Neuronal stem cell (in vitro differentiated cells): ENCODE measurements at regions not wholly inside any gene's neighbourhood (a gene's known extent, or its start where the extent isn't known, plus 50 kb on each side); places are given as distances from the start of the nearest gene placed in this dataset.
"Not testable (repeated sequence)": the region's sequence is repeated elsewhere in the genome, so short reads cannot be mapped to it uniquely, and the experiment has no call there.

Source experiments
- DNase-seq: peaks from one replicate; pipeline ENCODE4 v3.0.0-alpha.2; 2013; ENCODE audit warnings: low spot score
- H2AFZ ChIP-seq: one replicate; pipeline ENCODE4 v1.6.1; 2013; ENCODE audit warnings: mild to moderate bottlenecking, low read length, inconsistent platforms
- H2AK5ac ChIP-seq: 2 replicates; pipeline ENCODE4 v1.6.1; 2013; ENCODE audit warnings: low read depth, mild to moderate bottlenecking, inconsistent platforms, low read length, moderate library complexity, mixed read lengths
- H2BK120ac ChIP-seq: 2 replicates; pipeline ENCODE4 v1.6.1; 2013; ENCODE audit warnings: low read depth, mild to moderate bottlenecking, inconsistent platforms, low read length, moderate library complexity, mixed read lengths
- H2BK12ac ChIP-seq: one replicate; pipeline ENCODE4 v1.6.1; 2013; ENCODE audit warnings: low read length, inconsistent platforms
- H2BK15ac ChIP-seq: 2 replicates; pipeline ENCODE4 v1.6.1; 2013; ENCODE audit warnings: mild to moderate bottlenecking, low read length, inconsistent platforms, mixed read lengths
- H2BK5ac ChIP-seq: one replicate; pipeline ENCODE4 v1.6.1; 2013; ENCODE audit warnings: inconsistent platforms, mild to moderate bottlenecking, low read length, moderate library complexity
- H3K14ac ChIP-seq: one replicate; pipeline ENCODE4 v1.6.1; 2013; ENCODE audit warnings: low read length, inconsistent platforms
- H3K18ac ChIP-seq: 2 replicates; pipeline ENCODE4 v1.6.1; 2013; ENCODE audit warnings: low read length, inconsistent platforms
- H3K23ac ChIP-seq: 2 replicates; pipeline ENCODE4 v1.6.1; 2013; ENCODE audit warnings: low read depth, mild to moderate bottlenecking, mixed read lengths, low read length, inconsistent platforms; ENCODE audit not compliant: poor library complexity
- H3K27ac ChIP-seq: replicated peaks from 3 replicates; pipeline ENCODE4 v1.5.1; 2013; ENCODE audit warnings: low read length, inconsistent platforms
- H3K27me3 ChIP-seq, 3 experiments: 2 replicates each; pipeline ENCODE4 v1.6.1; 2013; ENCODE audit warnings: low read length in 3 of 3, mild to moderate bottlenecking in 2 of 3, inconsistent platforms in 1 of 3, low read depth in 1 of 3, mixed read lengths in 1 of 3, moderate library complexity in 1 of 3; ENCODE audit not compliant: control insufficient read depth in 3 of 3, insufficient read depth in 3 of 3
- H3K36me3 ChIP-seq, 2 donors: replicated peaks in 1 of 2; 2 replicates each; pipeline ENCODE4 v1.6.1; 2013; ENCODE audit warnings: low read length in 2 of 2; ENCODE audit not compliant: control insufficient read depth in 2 of 2, insufficient read depth in 2 of 2
- H3K4ac ChIP-seq: 2 replicates; pipeline ENCODE4 v1.6.1; 2013; ENCODE audit warnings: inconsistent platforms, mild to moderate bottlenecking, low read length, moderate library complexity
- H3K4me1 ChIP-seq, 2 donors: 1 replicate in 1 of 2; 2 replicates in 1 of 2; pipeline ENCODE4 v1.6.1; 2013; ENCODE audit warnings: low read length in 2 of 2, low read depth in 1 of 2; ENCODE audit not compliant: control insufficient read depth in 2 of 2, insufficient read depth in 1 of 2
- H3K4me2 ChIP-seq: one replicate; pipeline ENCODE4 v1.6.1; 2013; ENCODE audit warnings: mild to moderate bottlenecking, low read length, inconsistent platforms; ENCODE audit not compliant: insufficient read depth, poor library complexity, severe bottlenecking
- H3K4me3 ChIP-seq, 2 donors: 2 replicates each; pipeline ENCODE4 v1.5.1; 2013; ENCODE audit warnings: low read length in 2 of 2, mild to moderate bottlenecking in 2 of 2, inconsistent platforms in 1 of 2, moderate library complexity in 1 of 2
- H3K79me1 ChIP-seq: one replicate; pipeline ENCODE4 v1.6.1; 2013; ENCODE audit warnings: low read depth, mild to moderate bottlenecking, inconsistent platforms, low read length, moderate library complexity
- H3K9ac ChIP-seq: one replicate; pipeline ENCODE4 v1.6.1; 2013; ENCODE audit warnings: mild to moderate bottlenecking, low read depth, low read length, inconsistent platforms; ENCODE audit not compliant: poor library complexity
- H3K9me3 ChIP-seq, 2 donors: replicated peaks in 1 of 2; 2 replicates each; pipeline versions ENCODE3 to v1.6.1; 2013; ENCODE audit warnings: low read length in 2 of 2, mild to moderate bottlenecking in 2 of 2, inconsistent platforms in 1 of 2, low read depth in 1 of 2, mixed read lengths in 1 of 2, moderate library complexity in 1 of 2; ENCODE audit not compliant: control insufficient read depth in 2 of 2, insufficient read depth in 1 of 2
- H4K8ac ChIP-seq: one replicate; pipeline ENCODE4 v1.6.1; 2013; ENCODE audit warnings: low read depth, mild to moderate bottlenecking, inconsistent platforms, low read length, moderate library complexity
- H4K91ac ChIP-seq: one replicate; pipeline ENCODE4 v1.6.1; 2013; ENCODE audit warnings: low read length, low read depth, mild to moderate bottlenecking, inconsistent platforms; ENCODE audit not compliant: poor library complexity
- WGBS, 2 donors: extraction: QIAGEN DNeasy Blood & Tissue Kit; methylation state at CpG; one replicate each; pipeline ENCODE4 v1.1.7; 2013; ENCODE audit warnings: missing lambda C conversion rate in 2 of 2, mixed read lengths in 1 of 2; ENCODE audit not compliant: insufficient read length in 2 of 2, insufficient replicate concordance in 1 of 2; ENCODE audit errors: extremely low coverage in 2 of 2; 5-methylcytosine and 5-hydroxymethylcytosine counted together

GRCh38 chr15:32342772-32343199 lies 60.3 kb downstream of the GOLGA8K start:
- H2AFZ ChIP-seq, H2AK5ac ChIP-seq, H2BK15ac ChIP-seq, H4K91ac ChIP-seq, H3K27ac ChIP-seq, H3K14ac ChIP-seq, H2BK5ac ChIP-seq, H3K36me3 ChIP-seq, H3K4ac ChIP-seq, H3K79me1 ChIP-seq, H3K27me3 ChIP-seq, H3K9ac ChIP-seq, H2BK120ac ChIP-seq, H2BK12ac ChIP-seq, H3K9me3 ChIP-seq, H3K23ac ChIP-seq, H3K4me1 ChIP-seq, H4K8ac ChIP-seq, H3K18ac ChIP-seq: not testable (repeated sequence)
- peak overlapping the region; percentile 45 for H3K4me2 ChIP-seq
- DNase-seq: peak; percentile 20
- WGBS, 2 donors: no CpG with 5 or more reads among the region's 32 CpGs
- peak overlapping the region in 1 of 2 donors; percentile 31 for H3K4me3 ChIP-seq

DNA sequence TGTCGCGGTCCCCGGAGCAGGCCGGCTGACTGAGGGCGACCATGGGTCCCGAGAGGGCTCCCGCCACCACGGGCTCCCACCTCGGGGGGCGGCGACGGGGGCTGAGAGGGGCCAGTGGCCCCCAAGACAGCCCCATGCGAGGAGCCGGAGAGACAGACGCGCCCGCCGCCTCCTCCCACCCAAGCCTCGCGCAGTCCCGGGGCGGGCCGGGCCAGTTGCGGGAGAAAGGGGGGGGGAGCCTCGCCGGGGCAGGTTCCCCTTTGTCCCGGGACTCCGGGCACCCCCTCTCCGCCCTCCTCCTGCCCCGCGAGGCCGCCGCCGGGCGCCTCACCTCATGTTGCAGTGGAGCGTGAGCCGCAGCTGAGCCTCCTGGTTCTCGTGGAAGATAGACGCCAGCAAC lies 60.8 kb downstream of the GOLGA8K start:
- not testable (repeated sequence) for H3K27ac ChIP-seq, H3K18ac ChIP-seq, H3K9ac ChIP-seq, H2BK15ac ChIP-seq, H2AK5ac ChIP-seq, H2BK12ac ChIP-seq, H2AFZ ChIP-seq, H3K4ac ChIP-seq, H4K8ac ChIP-seq, DNase-seq, H4K91ac ChIP-seq, H3K9me3 ChIP-seq, H3K14ac ChIP-seq, H3K79me1 ChIP-seq, H2BK5ac ChIP-seq, H3K36me3 ChIP-seq, H2BK120ac ChIP-seq, H3K27me3 ChIP-seq, H3K23ac ChIP-seq, H3K4me1 ChIP-seq
- Histone ChIP-seq H3K4me2 (peak overlapping the region; percentile 11), H3K4me3 (peak overlapping the region in 1 of 2 donors; percentile 31)
- WGBS, 2 donors: no CpG with 5 or more reads among the region's 39 CpGs

DNA sequence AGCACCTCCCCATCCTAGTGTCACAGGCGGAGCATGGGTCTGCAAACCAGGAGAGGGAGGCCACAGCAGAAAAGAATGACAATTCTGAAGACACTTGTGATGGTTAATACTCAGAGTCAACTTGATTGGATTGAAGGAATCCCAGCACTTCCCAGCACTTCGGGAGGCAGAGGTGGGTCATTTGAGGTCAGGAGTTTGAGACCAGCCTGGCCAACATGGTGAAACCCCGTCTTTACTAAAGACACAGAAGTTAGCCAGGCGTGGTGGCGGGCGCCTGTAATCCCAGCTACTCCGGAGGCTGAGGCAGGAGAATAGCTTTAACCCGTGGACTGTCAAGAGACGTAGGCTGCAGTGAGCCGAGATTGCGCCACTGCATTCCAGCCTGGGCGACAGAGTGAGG lies 61.6 kb downstream of the GOLGA8K start:
- not testable (repeated sequence) for H2AK5ac ChIP-seq, H3K27ac ChIP-seq, H2AFZ ChIP-seq, H3K36me3 ChIP-seq, H2BK120ac ChIP-seq, DNase-seq, H3K4me2 ChIP-seq, H3K18ac ChIP-seq, H3K9ac ChIP-seq, H3K14ac ChIP-seq, H2BK5ac ChIP-seq, H4K8ac ChIP-seq, H3K9me3 ChIP-seq, H3K4me1 ChIP-seq, H3K27me3 ChIP-seq, H3K79me1 ChIP-seq, H4K91ac ChIP-seq, H3K4ac ChIP-seq, H2BK15ac ChIP-seq, H3K23ac ChIP-seq, H2BK12ac ChIP-seq
- peak overlapping the region in 1 of 2 donors; percentile 36 for H3K4me3 ChIP-seq
- WGBS, 2 donors: no CpG with 5 or more reads among the region's 12 CpGs

GRCh38 chr15:32336804-32337203 lies 66.3 kb downstream of the GOLGA8K start:
- H3K79me1 ChIP-seq, H3K23ac ChIP-seq, H2BK120ac ChIP-seq, H3K27me3 ChIP-seq, H3K9me3 ChIP-seq, H4K91ac ChIP-seq, H3K27ac ChIP-seq, H3K4me2 ChIP-seq, H3K4me1 ChIP-seq, H2AFZ ChIP-seq, H3K4me3 ChIP-seq, H4K8ac ChIP-seq, H3K36me3 ChIP-seq, H2BK15ac ChIP-seq, H3K9ac ChIP-seq, H3K14ac ChIP-seq, H2BK12ac ChIP-seq, H2AK5ac ChIP-seq, H3K4ac ChIP-seq, H3K18ac ChIP-seq, DNase-seq, H2BK5ac ChIP-seq: not testable (repeated sequence)
- WGBS, 2 donors: no CpG with 5 or more reads among the region's 3 CpGs
